Breast epithelium (tissue), 3 donors: ENCODE measurements at regions not wholly inside any gene's neighbourhood (a gene's known extent, or its start where the extent isn't known, plus 50 kb on each side); places are given as distances from the start of the nearest gene placed in this dataset.

Experiments used
- POLR2A ChIP-seq: fragments of 450-650 bp; IDR thresholded peaks from one replicate; pipeline ENCODE4 v1.6.1; 2016; ENCODE audit warnings: antibody characterized with exemption, mild to moderate bottlenecking, moderate library complexity
- POLR2AphosphoS5 ChIP-seq, 3 donors: sonication (generic); formaldehyde crosslinking; IDR thresholded peaks; one replicate each; pipeline ENCODE4 v1.6.1; 2017; ENCODE audit warnings: antibody characterized with exemption in 3 of 3
- TF ChIP-seq, protein P1 (sequence below), 3 donors: fragments of 450-650 bp; IDR thresholded peaks; one replicate each; pipeline ENCODE4 v1.5.1; 2016 to 2017; ENCODE audit warnings: antibody characterized with exemption in 3 of 3, mild to moderate bottlenecking in 3 of 3, moderate library complexity in 3 of 3

DNA sequence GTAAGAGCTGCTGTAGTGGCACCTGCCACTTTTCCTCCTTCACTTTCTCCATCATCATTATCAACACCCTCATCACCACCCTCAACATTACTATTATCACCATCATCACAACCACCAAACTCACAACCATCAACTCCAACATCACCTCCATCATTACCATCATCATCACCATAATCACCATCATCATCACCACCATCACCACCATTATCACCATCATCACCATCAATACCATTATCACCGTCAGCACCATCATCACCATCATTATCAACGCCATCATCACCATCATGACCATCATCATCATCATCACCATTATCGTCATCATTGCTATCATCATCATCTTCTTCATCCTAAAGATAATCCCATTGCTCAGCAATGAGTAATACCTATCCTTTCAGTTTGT is 255.8 kb downstream of the CYRIA start:
- TF ChIP-seq, protein P1, sequence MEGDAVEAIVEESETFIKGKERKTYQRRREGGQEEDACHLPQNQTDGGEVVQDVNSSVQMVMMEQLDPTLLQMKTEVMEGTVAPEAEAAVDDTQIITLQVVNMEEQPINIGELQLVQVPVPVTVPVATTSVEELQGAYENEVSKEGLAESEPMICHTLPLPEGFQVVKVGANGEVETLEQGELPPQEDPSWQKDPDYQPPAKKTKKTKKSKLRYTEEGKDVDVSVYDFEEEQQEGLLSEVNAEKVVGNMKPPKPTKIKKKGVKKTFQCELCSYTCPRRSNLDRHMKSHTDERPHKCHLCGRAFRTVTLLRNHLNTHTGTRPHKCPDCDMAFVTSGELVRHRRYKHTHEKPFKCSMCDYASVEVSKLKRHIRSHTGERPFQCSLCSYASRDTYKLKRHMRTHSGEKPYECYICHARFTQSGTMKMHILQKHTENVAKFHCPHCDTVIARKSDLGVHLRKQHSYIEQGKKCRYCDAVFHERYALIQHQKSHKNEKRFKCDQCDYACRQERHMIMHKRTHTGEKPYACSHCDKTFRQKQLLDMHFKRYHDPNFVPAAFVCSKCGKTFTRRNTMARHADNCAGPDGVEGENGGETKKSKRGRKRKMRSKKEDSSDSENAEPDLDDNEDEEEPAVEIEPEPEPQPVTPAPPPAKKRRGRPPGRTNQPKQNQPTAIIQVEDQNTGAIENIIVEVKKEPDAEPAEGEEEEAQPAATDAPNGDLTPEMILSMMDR (IDR thresholded peaks at IDR 0.05): no peak
- no peak for TF ChIP-seq POLR2A
- no peak for TF ChIP-seq POLR2AphosphoS5 (IDR thresholded peaks at IDR 0.05)
